ENCODE measurements at regions not wholly inside any gene's neighbourhood (a gene's known extent, or its start where the extent isn't known, plus 50 kb on each side); places are given as distances from the start of the nearest gene placed in this dataset.
"Not testable (repeated sequence)": the region's sequence is repeated elsewhere in the genome, so short reads cannot be mapped to it uniquely, and the experiment has no call there.

DNA sequence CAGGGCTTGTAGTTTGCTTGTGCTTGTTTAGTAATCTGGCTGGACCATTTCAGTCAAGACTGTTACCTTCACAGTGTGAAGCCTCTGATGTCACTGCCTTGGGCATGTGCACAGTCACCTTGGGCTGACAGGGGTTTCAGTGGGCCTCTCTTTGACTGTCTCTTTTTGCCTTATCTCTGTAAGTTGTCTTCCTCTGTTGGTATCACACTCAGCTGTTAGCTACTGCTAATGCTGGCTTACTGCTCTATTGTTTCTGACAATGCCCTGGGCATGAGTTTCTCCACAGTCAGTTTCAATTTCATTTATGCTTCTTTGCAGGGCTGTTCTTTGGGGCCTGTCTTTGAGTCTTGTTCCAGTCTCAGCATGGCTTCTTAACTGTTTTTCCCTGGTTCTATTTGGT, 201.9 kb upstream of the SHH start:
- no peak overlapping the region for H3K4me3 ChIP-seq (ENCODE audit: low read length)
- TF ChIP-seq, protein P1, sequence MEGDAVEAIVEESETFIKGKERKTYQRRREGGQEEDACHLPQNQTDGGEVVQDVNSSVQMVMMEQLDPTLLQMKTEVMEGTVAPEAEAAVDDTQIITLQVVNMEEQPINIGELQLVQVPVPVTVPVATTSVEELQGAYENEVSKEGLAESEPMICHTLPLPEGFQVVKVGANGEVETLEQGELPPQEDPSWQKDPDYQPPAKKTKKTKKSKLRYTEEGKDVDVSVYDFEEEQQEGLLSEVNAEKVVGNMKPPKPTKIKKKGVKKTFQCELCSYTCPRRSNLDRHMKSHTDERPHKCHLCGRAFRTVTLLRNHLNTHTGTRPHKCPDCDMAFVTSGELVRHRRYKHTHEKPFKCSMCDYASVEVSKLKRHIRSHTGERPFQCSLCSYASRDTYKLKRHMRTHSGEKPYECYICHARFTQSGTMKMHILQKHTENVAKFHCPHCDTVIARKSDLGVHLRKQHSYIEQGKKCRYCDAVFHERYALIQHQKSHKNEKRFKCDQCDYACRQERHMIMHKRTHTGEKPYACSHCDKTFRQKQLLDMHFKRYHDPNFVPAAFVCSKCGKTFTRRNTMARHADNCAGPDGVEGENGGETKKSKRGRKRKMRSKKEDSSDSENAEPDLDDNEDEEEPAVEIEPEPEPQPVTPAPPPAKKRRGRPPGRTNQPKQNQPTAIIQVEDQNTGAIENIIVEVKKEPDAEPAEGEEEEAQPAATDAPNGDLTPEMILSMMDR (IDR thresholded peaks at IDR 0.05): no peak
- Mint-ChIP-seq H3K9me3 (peaks cover 9% of the 10 kb centered on the region), H3K27ac (no peak overlapping the region), H3K27me3 (no peaks in the 10 kb centered on the region), H3K4me1 (ENCODE audit: low read depth) (no peaks in the 10 kb centered on the region), H3K4me3 (no peak overlapping the region), H3K36me3 (ENCODE audit: low read depth) (no peaks in the 10 kb centered on the region)
- H3K4me1 ChIP-seq (ENCODE audit: insufficient read depth, low read length): no peaks in the 10 kb centered on the region
- ChIA-PET POLR2A (no interaction called here), CTCF (no interaction called here)
- no peak for DNase-seq
- intact Hi-C loops (cut with DNase I, micrococcal nuclease): no loop called here
- no peaks in the 10 kb centered on the region for H3K36me3 ChIP-seq (ENCODE audit: insufficient read depth, low read length)
- H3K27me3 ChIP-seq (ENCODE audit: control insufficient read depth in 1 of 2, insufficient read depth in 2 of 2, low read length in 2 of 2): peaks cover 0 to 3% of the 10 kb centered on the region in 2 experiments
- H3K27ac ChIP-seq (ENCODE audit: low read depth in 1 of 2, low read length in 2 of 2): no peak overlapping the region
- no peak for ATAC-seq (ENCODE audit: poor library complexity)
- H3K9me3 ChIP-seq (ENCODE audit: control insufficient read depth in 1 of 2, insufficient read depth in 1 of 2, low read length in 2 of 2): peaks cover 0 to 12% of the 10 kb centered on the region in 2 experiments

DNA sequence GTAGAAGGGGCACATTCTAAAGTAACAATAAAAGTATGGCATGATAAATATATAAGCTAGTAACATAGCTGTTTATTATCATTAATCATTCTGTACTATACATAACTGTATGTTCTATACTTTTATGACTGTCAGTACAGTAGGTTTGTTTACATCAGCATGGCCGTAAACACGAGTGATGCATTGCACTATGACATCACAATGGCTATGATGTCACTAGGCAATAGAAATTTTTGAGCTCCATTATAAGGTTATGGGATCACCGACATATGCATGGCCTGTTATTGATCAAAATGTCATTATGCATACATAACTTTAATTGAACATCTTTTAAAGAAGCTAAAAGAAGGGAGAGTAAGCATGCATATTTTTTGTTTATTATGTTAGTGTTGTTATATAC, 200.1 kb upstream of the SHH start:
- H3K9me3 Mint-ChIP-seq: peaks cover 21% of the 10 kb centered on the region
- CTCF ChIA-PET: no interaction called here
- TF ChIP-seq, protein P1 (IDR thresholded peaks at IDR 0.05): no peak

DNA sequence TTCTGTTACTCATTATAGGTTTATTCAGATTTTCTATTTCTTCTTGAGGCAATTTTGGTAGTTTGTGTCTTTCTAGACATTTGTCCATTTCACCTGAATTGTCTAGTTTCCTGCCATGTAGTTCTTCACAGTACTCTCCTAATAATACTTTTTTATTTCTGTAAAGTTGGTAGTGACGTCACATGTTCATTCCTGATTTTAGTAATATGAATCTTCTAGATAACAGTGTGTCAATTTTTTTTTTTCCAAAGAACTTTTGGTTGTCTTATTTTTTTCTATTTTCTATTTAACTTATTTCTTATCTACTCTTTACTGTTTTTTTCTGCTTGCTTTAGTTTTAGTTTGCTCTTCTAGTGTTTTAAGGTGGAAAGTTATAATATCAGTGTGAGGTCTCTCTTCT, 197.3 kb upstream of the SHH start:
- no peak for ATAC-seq (ENCODE audit: poor library complexity)
- CTCF ChIA-PET: no interaction called here

More for the DNA sequence above, 200.1 kb upstream of the SHH start:
- Mint-ChIP-seq H3K27me3 (no peaks in the 10 kb centered on the region), H3K4me1 (ENCODE audit: low read depth) (no peaks in the 10 kb centered on the region), H3K36me3 (ENCODE audit: low read depth) (no peaks in the 10 kb centered on the region), H3K27ac (no peak overlapping the region), H3K4me3 (no peak overlapping the region)
- no peak overlapping the region for H3K27ac ChIP-seq (ENCODE audit: low read depth in 1 of 2, low read length in 2 of 2)
- H3K4me1 ChIP-seq (ENCODE audit: insufficient read depth, low read length): no peaks in the 10 kb centered on the region
- no peaks in the 10 kb centered on the region for H3K27me3 ChIP-seq (ENCODE audit: control insufficient read depth in 1 of 2, insufficient read depth in 2 of 2, low read length in 2 of 2)
- no peak overlapping the region for H3K4me3 ChIP-seq (ENCODE audit: low read length)
- ATAC-seq (ENCODE audit: poor library complexity) (no peak), DNase-seq (no peak)
- intact Hi-C loops (cut with DNase I, micrococcal nuclease): no loop called here
- POLR2A ChIA-PET: no interaction called here
- no peaks in the 10 kb centered on the region for H3K36me3 ChIP-seq (ENCODE audit: insufficient read depth, low read length)
- H3K9me3 ChIP-seq (ENCODE audit: control insufficient read depth in 1 of 2, insufficient read depth in 1 of 2, low read length in 2 of 2): peaks cover 0 to 1% of the 10 kb centered on the region in 2 experiments

DNA sequence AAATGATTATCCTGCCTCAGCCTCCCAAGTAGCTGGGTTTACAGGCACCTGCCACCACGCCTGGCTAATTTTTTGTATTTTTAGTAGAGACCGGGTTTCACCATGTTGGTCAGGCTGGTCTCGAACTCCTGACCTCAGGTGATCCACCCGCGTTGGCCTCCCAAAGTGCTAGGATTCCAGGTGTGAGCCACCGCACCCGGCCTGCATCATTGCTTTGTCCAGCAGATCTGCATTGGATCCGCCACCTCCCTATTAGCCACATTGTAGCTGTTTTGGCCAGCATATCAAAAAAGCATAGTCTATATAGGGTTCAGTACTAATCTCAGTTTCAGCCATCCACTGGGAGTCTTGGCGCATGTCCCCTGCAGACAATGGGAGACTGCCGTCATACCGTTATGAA, 194.6 kb upstream of the SHH start:
- H3K4me3 Mint-ChIP-seq; intact Hi-C loops (cut with DNase I, micrococcal nuclease): not testable (repeated sequence)

More for the DNA sequence above, 197.3 kb upstream of the SHH start:
- no peaks in the 10 kb centered on the region for H3K27me3 ChIP-seq (ENCODE audit: control insufficient read depth in 1 of 2, insufficient read depth in 2 of 2, low read length in 2 of 2)
- POLR2A ChIA-PET: no interaction called here
- intact Hi-C loops (cut with DNase I, micrococcal nuclease): no loop called here
- Mint-ChIP-seq H3K4me3 (no peak overlapping the region), H3K27ac (no peak overlapping the region), H3K27me3 (no peaks in the 10 kb centered on the region), H3K9me3 (peaks cover 21% of the 10 kb centered on the region), H3K4me1 (ENCODE audit: low read depth) (no peaks in the 10 kb centered on the region), H3K36me3 (ENCODE audit: low read depth) (no peaks in the 10 kb centered on the region)
- H3K36me3 ChIP-seq (ENCODE audit: insufficient read depth, low read length): no peaks in the 10 kb centered on the region
- H3K9me3 ChIP-seq (ENCODE audit: control insufficient read depth in 1 of 2, insufficient read depth in 1 of 2, low read length in 2 of 2): peaks cover 0 to 11% of the 10 kb centered on the region in 2 experiments
- no peak overlapping the region for H3K27ac ChIP-seq (ENCODE audit: low read depth in 1 of 2, low read length in 2 of 2)
- DNase-seq: no peak
- H3K4me1 ChIP-seq (ENCODE audit: insufficient read depth, low read length): no peaks in the 10 kb centered on the region
- TF ChIP-seq, protein P1 (IDR thresholded peaks at IDR 0.05): no peak
- no peak overlapping the region for H3K4me3 ChIP-seq (ENCODE audit: low read length)

More for the DNA sequence above, 194.6 kb upstream of the SHH start:
- CTCF ChIA-PET; H3K36me3 ChIP-seq (ENCODE audit: insufficient read depth, low read length); H3K4me1 ChIP-seq (ENCODE audit: insufficient read depth, low read length); ATAC-seq (ENCODE audit: poor library complexity); H3K4me1 Mint-ChIP-seq (ENCODE audit: low read depth); H3K27ac ChIP-seq (ENCODE audit: low read depth in 1 of 2, low read length in 2 of 2); H3K27me3 ChIP-seq (ENCODE audit: control insufficient read depth in 1 of 2, insufficient read depth in 2 of 2, low read length in 2 of 2); H3K36me3 Mint-ChIP-seq (ENCODE audit: low read depth); H3K27me3 Mint-ChIP-seq; H3K27ac Mint-ChIP-seq; H3K4me3 ChIP-seq (ENCODE audit: low read length); POLR2A ChIA-PET: not testable (repeated sequence)
- peak in 1 of 14 experiments; percentile 14 for DNase-seq
- peaks cover 0 to 21% of the 10 kb centered on the region in 2 experiments for H3K9me3 ChIP-seq (ENCODE audit: control insufficient read depth in 1 of 2, insufficient read depth in 1 of 2, low read length in 2 of 2)
- H3K9me3 Mint-ChIP-seq: peaks cover 20% of the 10 kb centered on the region

Measured in CD4-positive, alpha-beta T cell (primary cell).